GM12878 (cell line): ENCODE measurements at regions not wholly inside any gene's neighbourhood (a gene's known extent, or its start where the extent isn't known, plus 50 kb on each side); places are given as distances from the start of the nearest gene placed in this dataset.
A peak's percentile ranks its signal among the peaks of the same experiment; 100 is the strongest.

Experiments used
- CEBPZ ChIP-seq: fragments of 150-350 bp; IDR thresholded peaks from 2 replicates; pipeline ENCODE4 v1.6.1; 2016; ENCODE audit warnings: low read depth, low read length
- E2F8 ChIP-seq: fragments of 450-650 bp; IDR thresholded peaks from 2 replicates; pipeline ENCODE4 v1.6.1; 2018; ENCODE audit warnings: mild to moderate bottlenecking, low read depth, moderate library complexity; ENCODE audit not compliant: partially characterized antibody
- LARP7 ChIP-seq: fragments of 450-650 bp; IDR thresholded peaks from 2 replicates; pipeline ENCODE4 v1.6.1; 2017; ENCODE audit warnings: mild to moderate bottlenecking
- MYC ChIP-seq: IDR thresholded peaks from 2 replicates; pipeline ENCODE4 v1.6.1; 2011; ENCODE audit warnings: mild to moderate bottlenecking, low read length, moderate library complexity, inconsistent platforms; ENCODE audit not compliant: insufficient read depth, insufficient replicate concordance, insufficient read length, severe bottlenecking
- NBN ChIP-seq: fragments of 450-650 bp; IDR thresholded peaks from 2 replicates; pipeline ENCODE4 v1.6.1; 2016
- NFYB ChIP-seq: IDR thresholded peaks from 2 replicates; pipeline ENCODE4 v1.6.1; 2011; ENCODE audit warnings: low read depth, mild to moderate bottlenecking, low read length, improper control_type of control experiment, moderate library complexity; ENCODE audit not compliant: insufficient read depth
- PML ChIP-seq: IDR thresholded peaks from 2 replicates; pipeline ENCODE4 v1.6.1; 2012; ENCODE audit warnings: low read length, inconsistent platforms
- SREBF1 ChIP-seq: IDR thresholded peaks from 2 replicates; pipeline ENCODE4 v1.6.1; 2012; ENCODE audit warnings: mild to moderate bottlenecking, low read length
- SREBF2 ChIP-seq: IDR thresholded peaks from 2 replicates; pipeline ENCODE4 v1.6.1; 2012; ENCODE audit warnings: mild to moderate bottlenecking, low read length
- STAT3 ChIP-seq: IDR thresholded peaks from 2 replicates; pipeline ENCODE4 v1.6.1; 2011; ENCODE audit warnings: low read depth, low read length, improper control_type of control experiment
- YY1 ChIP-seq: IDR thresholded peaks from 2 replicates; pipeline ENCODE4 v1.6.1; 2011; ENCODE audit warnings: low read depth, mild to moderate bottlenecking, low read length
- ZNF207 ChIP-seq: fragments of 450-650 bp; IDR thresholded peaks from 2 replicates; pipeline ENCODE4 v1.6.1; 2014; ENCODE audit warnings: antibody characterized with exemption, mild to moderate bottlenecking, borderline replicate concordance
- ZNF687 ChIP-seq: fragments of 450-650 bp; IDR thresholded peaks from 2 replicates; pipeline ENCODE4 v1.6.1; 2017; ENCODE audit warnings: mild to moderate bottlenecking, moderate library complexity

- no peak for TF ChIP-seq PML
- TF ChIP-seq YY1: no peak
- TF ChIP-seq NFYB: no peak
- TF ChIP-seq SREBF2: no peak
- peak; percentile 76; the same call in 1 of the 2 replicates for TF ChIP-seq NBN
- TF ChIP-seq E2F8: no peak
- 0 out of 2 replicates have a peak, but pooled peaks have one; percentile 17 for TF ChIP-seq ZNF687
- TF ChIP-seq MYC: no peak
- no peak for TF ChIP-seq ZNF207
- no peak for TF ChIP-seq SREBF1
- TF ChIP-seq CEBPZ: no peak
- TF ChIP-seq STAT3: no peak
- no peak for TF ChIP-seq LARP7
- TF ChIP-seq, all 136 proteins: peak for 50
Observed at GRCh38 chr3:118782755-118783202, 251.9 kb downstream of the IGSF11 start (continued).
